GM18907 (cell line): ENCODE measurements at regions not wholly inside any gene's neighbourhood (a gene's known extent, or its start where the extent isn't known, plus 50 kb on each side); places are given as distances from the start of the nearest gene placed in this dataset.

Experiments used
- ATAC-seq: cut with Tn5 transposase; IDR thresholded peaks from one replicate; pipeline ENCODE4 v1.9.1; 2021; ENCODE audit warnings: mild to moderate bottlenecking, moderate library complexity; ENCODE audit not compliant: unreplicated experiment

DNA sequence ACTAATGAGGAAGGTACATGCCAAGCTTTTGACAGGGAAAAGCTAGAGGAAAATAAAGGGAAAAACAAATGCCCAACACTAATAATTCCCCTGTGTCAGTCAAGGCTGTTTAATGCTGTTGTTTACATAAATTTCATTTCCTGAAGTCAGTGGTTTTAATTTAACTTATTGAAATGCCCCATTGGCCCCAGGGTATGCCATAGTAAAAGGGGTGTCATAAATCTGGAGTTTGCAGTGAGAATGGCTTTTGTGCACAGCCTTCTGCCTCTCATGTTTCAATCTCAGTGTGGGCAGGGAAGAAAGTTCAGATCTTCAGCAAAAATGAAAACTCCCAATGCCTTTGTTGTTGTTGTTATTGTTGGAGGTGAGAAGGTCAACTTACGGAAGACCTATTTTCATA lies 550.1 kb upstream of the DCC start:
- no peak for ATAC-seq

DNA sequence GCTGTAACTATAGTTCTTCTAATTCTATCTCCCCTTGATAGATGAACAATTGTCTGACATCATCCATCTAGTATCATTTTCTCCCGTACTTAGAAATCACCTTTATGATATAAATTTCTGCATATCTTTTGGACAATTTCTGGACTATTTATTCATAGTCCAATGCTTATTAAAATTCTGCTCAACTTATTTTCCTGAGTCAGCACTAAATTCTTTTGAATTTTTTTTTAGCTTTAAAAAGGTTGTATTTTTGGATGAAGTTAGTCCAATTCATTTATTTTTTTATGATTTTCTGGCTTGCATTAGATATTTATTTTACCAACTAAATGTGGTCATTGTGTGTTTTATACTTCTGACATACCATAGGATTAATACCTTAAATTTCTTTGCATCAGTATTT lies 538.5 kb upstream of the DCC start:
- ATAC-seq: no peak

DNA sequence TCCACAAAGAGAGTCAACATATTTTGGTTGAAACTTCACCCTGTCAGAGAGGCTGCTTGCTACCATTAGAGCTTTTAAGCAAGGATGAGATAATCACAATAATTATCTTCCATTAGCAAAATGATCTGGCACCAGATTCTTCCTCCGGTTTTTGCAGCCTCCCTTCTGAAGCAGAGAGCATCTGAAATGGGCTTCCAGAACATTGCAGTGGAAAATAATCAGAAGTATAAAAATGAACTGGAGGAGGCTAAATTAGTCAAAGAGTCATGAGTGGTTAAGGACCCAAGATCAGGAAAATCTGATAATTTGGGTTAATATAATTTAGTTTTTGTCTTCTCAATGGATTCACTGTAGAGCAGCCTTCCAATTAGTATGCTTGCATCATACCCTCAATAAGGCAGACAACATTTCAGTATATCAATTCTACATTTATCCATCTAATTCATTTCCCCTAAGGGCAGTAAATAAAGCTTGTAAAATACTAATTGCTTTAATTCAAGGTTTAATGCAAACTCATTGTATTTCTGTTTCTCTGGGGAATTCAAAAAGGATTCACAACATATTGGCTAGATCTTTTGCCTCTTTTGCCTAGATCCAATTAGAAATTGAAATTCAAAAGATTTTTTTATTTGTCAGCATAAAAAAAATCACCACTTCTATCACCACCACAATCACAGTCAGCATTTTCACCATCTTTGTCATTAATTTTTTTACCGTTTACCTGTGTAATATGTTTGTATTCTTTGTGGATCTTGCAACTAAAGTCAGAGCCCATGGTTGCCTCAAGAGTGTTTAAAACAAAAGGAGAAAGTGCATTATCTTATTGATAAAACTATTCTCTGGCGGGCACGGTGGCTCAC lies 537.2 kb upstream of the DCC start:
- no peak for ATAC-seq

DNA sequence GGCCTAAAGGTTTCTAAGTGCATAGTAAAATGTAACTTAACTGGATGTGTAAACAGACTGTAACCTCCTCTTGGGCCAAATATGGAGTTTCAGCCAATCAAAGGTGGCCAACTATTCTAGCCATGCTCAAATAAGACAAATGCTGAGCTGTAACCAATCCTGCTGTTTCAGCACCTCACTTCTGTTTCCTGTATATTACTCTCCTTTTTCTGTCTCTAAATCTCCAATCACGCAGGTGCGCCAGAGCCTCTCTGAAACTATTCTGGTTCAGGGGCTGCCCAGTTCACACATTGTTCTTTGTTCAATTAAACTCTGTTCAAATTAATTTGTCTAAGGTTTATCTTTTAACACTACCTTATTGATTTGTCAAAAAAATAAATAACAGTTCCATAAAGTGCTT lies 532.7 kb upstream of the DCC start:
- no peak for ATAC-seq

DNA sequence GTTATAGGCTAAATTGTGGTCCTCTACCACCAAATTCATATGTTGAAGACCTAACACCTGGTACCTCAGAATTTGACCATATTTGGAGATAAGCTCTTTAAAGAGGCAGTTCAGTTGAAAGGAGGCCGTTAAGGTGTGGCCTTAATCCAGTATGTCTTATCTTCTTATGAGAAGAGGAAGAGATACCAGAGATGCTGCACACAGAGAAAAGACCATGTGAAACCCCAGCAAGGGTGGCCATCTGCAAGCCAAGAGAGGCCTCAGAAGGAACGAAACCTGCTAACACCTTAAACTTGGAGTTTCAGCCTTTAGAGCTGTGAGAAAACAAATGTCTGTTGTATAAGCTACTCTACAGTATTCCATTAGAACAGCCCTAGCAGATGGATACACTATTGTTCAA lies 528.1 kb upstream of the DCC start:
- ATAC-seq: no peak

DNA sequence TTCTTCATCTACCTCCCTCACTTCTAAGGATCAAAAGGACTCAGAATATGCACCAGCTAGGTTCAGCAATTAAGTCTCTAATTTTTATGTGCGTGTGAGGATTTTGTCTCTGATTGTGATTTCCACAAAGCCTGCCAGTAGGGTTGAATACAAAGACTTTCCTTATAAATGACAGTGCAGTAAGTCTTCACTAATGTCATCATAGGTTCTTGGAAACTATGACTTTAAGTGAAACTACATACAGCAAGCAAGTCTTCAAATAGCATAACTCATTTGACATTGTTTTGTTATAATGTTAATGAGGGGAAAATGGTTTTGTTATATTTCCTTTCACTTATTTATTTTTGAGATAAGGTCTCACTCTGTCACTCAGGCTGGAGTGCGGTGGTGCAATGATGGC lies 526.3 kb upstream of the DCC start:
- no peak for ATAC-seq

DNA sequence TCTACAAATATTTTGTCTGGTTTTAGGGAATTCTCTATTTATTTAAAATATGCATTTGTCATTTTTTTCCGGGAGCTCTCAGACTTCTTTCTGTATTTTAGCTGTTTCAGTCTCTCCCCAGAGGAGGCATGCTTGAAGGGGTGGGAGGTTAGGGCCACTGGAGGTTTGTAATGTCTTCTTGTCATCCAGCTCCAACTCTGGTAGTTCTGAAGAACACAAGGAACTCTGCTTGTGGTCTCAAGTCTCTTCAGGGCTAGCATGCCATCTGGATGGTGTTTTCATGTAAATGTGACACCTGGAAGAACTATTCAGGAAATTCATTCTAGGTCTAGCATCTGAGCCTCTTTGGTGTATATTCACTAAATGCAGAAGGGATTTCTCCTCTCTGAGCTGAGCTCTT lies 518.4 kb upstream of the DCC start:
- no peak for ATAC-seq

DNA sequence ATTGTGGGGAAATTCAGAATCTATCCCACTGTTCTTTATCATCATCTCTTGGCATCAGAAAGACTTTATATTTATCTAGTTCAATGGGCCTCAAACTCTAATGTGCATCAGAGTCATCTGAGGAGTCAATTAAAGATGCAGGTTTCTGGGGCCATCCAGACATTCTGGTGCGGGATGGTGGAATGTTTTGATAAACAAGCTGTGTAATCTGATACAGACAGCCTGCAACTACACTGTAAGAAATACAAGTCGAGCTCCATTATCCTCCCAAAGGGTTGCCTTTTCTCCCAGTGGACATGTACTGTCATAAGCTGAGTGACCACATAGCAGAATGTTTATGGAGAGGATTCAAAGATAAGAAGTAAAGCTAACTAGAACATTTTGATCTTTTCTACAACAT lies 515.3 kb upstream of the DCC start:
- ATAC-seq: no peak

DNA sequence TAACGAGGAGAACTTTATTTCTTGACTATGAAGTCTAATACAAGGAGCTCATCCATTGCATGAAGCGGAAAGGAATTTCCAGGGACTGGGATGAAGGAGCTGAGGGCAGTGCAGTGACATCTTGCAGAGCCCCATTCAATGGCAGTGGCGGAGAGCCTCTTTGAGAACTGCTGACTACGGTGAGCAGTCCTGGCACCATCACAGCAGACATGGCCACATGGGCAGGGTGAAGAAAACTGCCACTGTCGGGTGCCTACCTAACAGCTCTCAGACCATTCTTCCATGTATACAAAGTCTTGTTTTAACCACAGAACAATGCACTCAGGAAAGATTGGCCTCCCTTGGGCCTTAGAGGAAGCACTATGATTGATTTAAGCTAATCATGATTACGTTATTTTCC lies 506.1 kb upstream of the DCC start:
- no peak for ATAC-seq

DNA sequence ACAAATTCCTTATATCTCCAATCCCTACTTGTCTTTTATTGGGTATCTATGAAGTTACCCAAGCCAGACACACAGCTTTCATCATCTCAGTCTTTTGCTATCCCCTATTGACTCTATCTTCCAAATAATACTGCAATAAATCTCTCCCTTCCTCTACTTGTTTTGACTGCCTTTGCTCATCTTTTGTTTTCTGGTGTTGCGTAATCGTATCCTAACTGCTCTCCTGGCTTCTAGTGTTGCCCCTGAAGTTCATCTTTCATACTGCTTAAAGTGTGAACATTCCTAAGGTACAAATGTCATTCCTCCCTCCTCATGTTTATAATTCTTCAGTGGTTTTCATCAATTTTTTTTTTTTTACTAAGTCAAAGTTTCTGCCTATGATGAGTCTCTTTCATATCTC lies 491.3 kb upstream of the DCC start:
- no peak for ATAC-seq

DNA sequence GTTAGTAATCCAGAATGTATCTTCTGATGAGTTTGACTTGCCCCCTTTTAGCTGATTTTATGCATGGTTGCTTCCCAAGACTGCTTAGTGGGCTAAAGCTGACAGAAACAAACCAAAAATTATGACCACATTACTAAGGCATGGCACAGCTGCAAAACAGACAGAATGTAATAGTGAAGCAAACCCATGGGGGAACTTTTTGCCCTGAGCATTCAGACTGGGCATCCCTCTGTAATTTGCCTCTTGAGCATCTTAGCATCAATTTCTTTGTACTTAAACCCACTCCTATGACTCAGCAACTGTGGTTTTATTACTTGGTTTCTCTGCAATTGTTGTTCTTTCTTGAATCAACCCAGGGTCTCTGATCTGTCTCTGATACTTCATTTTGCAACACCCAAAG lies 487.3 kb upstream of the DCC start:
- ATAC-seq: no peak

DNA sequence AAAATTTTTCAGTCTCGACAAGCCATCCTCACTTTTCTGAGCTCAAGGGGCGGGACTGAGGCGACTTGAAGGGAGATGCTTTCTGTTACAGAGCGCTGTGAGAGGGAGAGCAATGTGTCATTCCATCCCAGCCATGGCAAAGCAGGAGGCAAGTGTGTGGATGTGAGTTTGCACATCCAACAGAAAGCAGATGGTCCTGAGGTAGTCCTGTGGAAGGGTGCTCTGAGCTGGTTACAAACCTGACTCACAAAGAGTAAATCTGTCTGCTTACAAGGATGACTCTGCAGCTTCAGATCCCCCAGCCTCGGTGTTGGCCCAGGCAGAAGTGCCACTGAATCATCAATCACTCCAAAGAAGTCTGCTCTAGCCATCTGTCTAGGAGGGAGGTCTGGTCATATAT lies 482.0 kb upstream of the DCC start:
- ATAC-seq: no peak

DNA sequence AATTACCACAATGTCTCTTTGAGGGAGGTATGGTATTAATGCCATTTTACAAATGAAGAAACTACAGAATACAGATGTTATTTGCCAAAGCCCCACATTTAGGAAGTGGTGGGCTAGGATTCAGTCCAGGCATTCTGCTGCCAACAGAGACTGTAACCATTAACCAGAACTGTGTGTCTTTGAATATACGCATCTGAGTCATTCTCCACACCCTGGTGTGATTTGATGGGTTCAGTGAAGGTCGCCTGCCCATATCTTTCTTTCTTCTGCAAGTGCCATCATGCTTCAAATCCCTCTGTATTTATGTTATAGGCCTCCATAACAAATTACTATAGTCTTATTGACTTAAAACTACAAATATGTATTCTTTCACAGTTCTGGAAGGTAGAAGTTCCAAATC lies 479.0 kb upstream of the DCC start:
- ATAC-seq: no peak

DNA sequence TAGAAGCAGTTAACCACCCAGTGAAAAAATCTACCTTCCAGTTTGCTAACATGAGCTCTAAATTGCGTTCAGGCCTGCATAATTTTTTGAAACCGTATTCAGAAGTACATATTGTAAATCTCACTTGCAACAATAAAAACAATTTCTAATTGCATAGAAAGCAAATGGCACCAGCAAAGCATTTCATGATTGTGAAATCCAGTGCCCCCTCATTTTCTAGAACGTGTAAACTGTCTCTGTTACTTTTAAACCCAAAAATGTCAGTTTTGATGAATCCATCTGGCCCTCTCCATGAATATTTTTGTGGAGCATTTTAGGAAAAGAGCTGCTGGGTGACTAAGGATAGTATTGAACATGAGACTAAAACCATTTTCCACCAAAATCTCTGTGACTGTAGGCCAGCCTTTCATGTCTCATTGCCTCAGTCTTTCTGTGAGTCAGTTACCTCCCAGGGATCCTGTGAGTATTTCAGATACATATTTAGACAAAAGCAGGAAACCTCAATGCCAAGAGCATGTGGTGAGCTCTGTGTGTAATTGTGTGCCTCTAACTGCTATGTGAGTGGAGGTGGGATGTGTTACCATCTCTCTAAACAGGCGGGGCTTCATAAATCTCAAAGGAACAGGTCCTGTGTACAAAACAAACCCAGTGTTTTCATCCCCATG lies 477.8 kb upstream of the DCC start:
- ATAC-seq: no peak

DNA sequence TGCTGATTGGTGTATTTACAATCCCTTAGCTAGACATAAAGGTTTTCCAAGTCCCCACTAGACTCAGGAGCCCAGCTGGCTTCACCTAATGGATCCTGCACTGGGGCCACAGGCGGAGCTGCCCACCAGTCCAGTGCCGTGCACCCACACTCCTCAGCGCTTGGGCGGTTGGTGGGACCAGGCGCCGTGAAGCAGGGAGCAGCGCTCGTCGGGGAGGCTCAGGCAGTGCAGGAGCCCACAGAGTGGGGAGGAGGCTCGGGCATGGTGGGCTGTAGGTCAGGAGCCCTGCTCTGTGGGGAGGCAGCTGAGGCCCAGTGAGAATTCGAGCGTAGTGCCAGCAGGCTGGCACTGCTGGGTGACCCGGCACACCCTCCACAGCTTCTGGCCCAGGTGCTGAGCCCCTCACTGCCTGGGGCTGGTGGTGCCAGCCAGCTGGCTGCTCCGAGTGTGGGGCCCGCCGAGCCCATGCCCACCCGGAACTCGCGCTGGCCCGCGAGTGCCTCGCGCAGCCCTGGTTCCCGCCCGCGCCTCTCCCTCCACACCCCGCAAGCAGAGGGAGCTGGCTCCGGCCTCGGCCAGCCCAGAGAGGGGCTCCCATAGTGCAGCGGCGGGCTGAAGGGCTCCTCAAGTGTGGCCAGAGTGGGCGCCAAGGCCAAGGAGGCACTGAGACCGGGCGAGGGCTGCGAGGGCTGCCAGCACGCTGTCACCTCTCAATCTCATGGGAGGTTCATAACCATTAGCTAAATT lies 475.6 kb upstream of the DCC start:
- ATAC-seq: no peak

DNA sequence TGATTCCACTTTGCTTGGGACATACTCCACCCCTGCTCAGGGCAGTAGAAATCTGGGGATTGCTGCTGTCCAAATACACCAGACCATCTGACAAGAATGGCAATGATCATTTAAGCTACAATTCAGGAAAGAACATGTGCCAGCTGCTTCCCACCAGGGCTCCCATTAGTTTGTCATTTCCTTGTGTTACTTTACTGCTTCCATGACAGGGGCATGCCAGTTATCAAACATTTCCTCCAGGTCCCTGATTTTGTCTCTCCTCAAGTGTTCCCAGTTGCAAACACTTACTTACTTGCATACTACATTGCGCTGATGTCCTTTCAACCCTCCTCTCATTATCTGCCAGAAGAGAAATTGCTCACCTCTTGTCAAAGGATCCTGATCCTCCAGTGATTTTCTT lies 474.5 kb upstream of the DCC start:
- ATAC-seq: no peak

DNA sequence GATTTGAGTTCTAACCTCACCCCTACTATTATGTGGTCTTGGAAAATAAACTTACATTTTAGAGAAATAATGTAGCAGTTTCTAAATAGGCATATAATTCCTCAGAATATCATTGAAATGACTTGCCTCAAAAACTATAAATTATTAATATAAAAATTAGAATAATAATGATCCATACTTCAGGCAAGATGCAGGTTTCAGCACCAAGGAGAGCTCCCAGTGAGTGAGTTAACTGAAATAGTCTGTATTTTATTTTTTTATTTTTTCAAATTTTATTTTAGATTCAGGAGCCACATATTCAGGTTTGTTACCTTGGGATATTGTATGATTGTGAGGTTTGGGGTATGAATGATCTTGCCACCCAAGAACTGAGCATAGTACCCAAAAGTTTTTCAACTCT lies 472.2 kb upstream of the DCC start:
- no peak for ATAC-seq

DNA sequence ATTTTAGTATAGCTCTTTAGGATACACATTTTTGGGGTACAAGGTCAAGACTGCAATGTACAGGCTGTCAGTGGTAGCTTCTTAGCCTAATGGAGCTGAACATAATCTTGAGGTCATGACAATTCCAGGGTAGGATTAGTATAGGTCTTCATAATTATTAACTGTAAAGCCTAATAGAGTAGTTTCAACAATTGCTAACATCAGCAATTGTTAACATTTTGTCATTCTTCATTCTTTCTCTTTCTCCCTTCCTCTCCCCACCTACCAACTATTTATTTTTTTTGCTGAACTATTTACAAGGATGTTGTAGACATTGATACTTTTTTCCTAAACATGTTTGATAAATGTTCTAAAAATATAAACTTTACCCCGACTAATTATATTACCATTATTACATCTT lies 461.3 kb upstream of the DCC start:
- ATAC-seq: no peak

DNA sequence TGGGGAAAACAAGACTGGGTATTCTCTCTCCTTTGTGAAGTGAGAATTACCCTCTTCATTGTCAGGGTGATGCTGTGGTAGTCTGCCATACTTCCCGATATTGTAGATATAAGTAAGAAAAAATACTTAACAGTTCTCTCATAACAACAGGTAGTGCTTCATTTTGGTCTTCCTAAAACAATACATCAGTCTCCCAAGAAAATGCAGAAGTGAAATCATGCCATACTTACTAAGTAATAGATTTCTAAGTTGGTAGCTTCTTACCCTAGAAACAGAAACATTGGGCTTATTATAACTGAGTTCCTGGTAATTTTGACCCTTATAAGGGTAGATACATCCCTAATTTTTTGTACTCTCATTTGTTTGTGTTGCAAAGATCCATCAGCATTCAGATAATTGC lies 460.7 kb upstream of the DCC start:
- no peak for ATAC-seq

DNA sequence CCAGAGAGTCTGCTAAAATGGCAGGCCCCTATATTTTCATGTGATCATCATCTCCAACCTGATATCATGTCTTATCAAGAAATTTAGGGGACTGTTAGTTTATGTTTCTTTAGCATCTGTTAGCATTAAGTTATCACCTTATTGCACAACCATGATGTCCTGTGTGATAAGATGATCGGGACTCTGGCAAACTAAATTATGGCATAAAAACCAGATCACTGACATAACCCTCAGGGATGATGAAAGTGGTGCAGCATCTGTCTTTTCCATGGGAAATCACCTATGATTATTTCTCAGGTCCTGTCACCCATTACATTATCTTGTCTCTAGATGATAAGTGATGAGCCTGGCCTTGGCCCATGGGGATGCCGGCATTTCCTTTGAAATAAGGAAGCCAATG lies 458.6 kb upstream of the DCC start:
- ATAC-seq: no peak

DNA sequence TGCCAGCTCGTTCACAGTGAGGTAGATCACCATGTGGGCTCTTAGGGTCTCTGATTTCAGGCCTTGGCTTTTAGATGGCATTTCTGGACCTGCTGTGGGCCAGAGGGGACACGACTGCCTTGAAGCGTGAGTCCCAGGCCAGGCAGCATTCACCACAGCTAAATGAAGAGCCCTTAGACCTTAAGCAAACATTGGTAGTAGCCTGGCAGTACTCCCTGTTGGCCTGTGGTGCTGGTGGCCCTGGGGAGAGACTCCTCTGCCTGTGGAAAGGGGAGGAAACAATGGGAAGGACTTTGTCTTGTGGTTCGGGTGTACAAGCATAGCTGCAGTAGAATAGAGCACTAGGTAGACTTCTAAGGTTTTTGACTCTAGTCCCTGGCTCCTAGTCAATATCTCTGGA lies 456.0 kb upstream of the DCC start:
- no peak for ATAC-seq

DNA sequence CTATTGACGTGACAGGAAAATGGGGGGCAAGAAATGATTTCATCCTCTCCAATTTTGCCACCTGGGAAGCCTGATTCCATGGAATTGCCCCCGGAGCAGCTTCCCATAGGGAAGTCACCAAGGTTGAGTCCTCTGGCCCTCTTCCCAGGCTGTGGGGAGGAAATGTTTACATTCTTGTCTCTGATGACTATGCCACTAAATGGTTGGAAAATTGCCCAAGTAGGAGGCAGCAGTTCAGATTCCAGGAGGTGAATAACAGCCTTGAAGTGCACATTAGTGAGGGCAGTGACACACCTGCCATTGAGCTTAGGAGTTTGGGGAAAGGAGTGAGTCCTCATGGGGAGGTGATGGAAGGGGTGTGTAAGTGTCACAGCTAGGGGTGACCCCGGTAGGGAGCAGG lies 449.2 kb upstream of the DCC start:
- ATAC-seq: no peak
